Stimulated activated CD4-positive, alpha-beta T cell treated with anti-CD3 and anti-CD28 coated beads, Interleukin-4, amount 100 ng/mL, for 1 hour (primary cell): ENCODE measurements at regions not wholly inside any gene's neighbourhood (a gene's known extent, or its start where the extent isn't known, plus 50 kb on each side); places are given as distances from the start of the nearest gene placed in this dataset.
A peak's percentile ranks its signal among the peaks of the same experiment; 100 is the strongest.

Source experiments
- DNase-seq: peaks from one replicate; pipeline ENCODE4 v3.0.0-alpha.2; 2020

- DNase-seq, result no peak
Observed at GRCh38 chr2:158049129-158049855, 52.4 kb upstream of the UPP2 start.

DNA sequence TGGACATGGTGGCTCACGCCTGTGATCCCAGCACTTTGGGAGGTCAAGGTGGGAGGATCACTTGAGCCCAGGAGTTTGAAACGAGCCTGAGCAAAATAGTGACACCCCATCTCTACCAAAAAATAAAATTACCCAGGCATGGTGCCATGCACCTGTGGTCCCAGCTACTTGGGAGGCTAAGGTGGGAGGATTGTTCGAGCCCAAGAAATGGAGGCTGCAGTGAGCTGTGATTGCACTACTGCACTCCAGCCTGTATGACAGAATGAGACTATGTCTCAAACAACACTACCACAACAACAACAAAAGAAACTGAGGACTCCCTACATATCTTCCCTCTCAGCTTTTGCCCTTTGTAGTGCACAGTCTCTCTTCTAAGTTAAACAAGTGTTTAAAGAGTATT, 53.3 kb upstream of the UPP2 start:
- DNase-seq, result no peak

GRCh38 chr2:158047156-158047611, 54.5 kb upstream of the UPP2 start:
- DNase-seq, result no peak

- no peak for DNase-seq
Observed at GRCh38 chr2:158046121-158046880, 55.4 kb upstream of the UPP2 start.

- no peak for DNase-seq
Observed at GRCh38 chr2:158045362-158045761, 56.3 kb upstream of the UPP2 start.

DNA sequence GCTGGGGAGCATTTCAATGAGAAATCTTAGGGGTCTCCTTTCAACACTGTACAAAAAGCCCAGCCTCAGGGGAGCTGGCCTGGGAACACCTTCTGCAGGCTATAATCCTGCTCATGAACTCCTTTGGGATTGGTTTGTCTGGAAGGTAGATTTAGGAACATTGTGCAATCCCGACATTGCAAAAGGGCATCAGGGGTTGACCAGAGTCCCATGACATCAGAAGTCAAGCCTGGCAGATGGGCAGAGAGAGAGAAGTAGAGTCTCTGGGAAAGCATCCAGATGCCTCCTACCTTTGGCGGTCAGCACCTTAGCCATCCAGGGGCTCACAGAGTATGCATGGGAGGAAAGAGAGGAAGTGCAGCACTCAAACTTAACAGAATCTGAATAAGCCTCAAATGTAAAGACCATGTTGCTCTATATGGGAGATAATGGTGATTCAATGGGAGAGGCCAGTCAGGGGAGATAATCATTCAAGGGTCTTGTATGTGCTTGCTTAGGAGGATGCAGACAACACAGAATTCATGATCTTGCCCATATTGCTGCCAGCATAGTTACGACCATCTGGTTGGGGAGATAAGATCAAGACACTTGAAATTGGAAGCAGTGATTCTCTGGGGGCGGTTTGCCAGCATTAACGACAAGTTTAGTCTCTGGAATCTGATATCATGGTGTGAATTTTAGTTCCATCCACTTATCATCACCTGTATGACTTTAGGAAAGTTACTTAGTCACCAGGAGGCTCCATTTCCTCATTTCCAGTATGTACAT, 58.3 kb upstream of the UPP2 start:
- no peak for DNase-seq

DNA sequence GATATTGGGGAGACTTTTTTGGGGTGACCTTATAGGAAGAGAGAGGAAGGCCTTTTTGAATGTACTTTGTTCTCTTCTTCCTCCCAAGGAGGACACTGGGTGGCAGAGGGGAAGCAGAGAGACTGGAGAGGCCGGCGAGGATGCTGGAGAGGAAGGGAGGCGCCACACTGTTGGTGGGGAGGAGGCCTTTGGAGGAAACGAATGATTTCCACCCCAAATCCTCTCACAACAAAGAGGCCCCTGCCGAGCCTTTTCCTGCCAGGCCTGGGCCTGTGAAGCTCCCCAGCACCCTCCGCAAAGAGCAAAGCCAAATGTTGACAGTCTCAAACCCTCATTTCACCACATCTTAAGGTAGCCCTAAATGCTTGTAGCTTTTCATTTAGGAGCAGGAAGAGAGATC, 59.0 kb upstream of the UPP2 start:
- no peak for DNase-seq

DNA sequence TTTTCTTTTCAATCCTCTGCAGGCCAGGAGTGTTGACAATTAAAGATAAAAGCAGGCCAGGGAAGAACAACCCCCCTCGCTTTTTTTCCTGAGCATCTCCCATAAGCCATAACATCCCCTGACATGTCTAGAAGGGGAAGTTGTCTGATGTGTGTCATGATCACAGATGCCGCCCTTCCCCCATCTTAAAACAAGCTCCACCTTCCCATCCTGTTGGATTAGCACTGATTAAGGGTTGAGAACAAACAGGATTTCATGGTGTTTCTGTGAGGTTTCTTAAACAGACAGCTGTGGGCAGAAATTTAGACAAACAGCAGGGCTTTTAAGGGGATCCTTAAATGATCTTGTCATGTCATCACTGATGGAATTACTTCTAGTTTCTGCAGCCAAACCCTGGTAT, 59.4 kb upstream of the UPP2 start:
- DNase-seq, result no peak

DNA sequence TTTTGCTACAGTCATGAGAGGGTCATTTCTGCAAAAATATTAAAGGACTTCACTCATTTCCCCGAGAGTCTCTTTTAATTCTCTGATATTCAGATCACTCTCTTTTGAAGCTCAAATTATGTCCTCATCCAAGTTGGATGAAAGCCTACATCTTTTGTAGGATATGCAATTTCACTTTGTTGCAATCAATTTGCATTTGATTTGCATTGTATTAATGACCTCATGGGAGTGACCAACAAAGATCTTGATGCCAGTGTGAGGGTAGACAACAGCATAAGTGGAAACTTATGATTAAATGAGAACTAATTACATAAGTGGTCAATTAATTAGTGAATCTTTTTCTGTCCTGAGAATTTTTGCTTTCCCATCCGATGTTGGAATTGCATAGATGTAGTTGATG, 60.3 kb upstream of the UPP2 start:
- DNase-seq, result no peak

DNA sequence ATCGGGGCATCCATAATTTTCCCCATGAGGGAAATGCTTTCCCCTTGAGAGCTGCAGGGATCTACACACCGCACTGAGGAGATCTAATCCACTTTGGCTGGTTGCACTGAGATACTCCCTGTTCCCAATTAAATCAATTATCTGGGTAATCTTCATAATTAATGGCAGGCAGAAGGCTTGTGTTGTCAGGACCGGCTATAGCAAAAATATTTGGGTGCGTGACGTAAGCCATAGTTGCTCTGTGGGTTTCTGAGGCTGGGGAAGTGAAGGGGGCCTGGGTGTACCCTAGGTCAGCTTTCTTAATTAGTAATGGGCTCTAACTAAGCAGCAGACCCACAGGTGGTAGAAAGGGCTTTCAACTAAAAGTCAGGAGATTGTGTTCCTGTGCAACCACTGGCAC, 62.8 kb upstream of the UPP2 start:
- DNase-seq, result no peak

DNA sequence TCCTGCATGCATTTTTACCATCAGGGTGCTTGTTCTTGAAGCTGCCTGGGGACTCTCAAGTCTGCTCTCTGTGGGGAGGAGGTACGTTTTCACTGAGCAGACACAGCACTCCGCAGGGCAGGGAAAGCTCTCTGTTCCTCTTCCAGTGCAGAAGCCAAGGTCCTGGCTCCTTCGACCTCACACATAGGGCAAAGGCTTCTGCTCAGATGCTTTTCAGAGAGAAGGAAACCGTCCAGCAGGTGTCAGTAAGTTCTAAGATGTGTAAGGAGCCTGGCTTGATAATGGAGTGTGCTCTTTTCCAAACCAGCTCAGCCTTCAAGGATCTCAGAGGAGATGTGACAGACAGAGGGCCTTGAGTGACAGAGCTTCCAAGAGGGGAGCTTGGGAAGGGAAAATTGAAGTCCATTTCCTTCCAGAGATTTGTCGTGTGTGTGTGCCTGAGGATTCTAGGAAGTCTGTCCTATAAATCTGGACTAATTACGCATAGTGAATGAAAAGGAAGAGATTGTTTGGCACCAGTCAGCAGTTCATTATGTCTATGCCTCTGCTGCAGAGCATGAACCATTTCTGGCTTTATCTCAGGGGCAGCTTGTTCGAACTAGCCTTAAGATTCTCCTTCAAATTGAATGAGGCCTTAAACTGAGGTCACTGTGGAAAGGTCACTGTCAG, 67.3 kb upstream of the UPP2 start:
- DNase-seq, result no peak

DNA sequence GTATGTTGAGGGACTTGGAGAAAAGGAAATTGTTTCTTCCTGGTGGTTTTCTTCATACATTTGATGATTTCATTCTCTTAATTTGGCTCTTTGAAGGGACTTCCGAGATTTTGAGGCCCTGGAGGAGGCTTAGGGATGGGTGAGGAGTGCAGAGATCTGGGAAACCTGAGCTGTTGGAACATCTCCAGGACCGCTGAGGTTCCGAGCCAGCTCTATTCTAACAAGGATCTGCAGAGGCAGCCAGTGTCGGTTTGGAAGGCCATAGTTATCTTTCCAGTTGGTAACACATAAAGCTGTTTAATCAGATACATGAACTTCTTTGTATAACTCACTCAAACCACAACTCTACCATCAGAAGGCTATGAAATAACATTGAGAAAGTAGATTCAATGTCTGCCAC, 70.3 kb upstream of the UPP2 start:
- no peak for DNase-seq

- DNase-seq, result no peak
Observed at GRCh38 chr2:158025255-158025996, 76.2 kb upstream of the UPP2 start.

- DNase-seq, result peak; percentile 58
Observed at GRCh38 chr2:158024288-158024898, 77.3 kb upstream of the UPP2 start.

- no peak for DNase-seq
Observed at GRCh38 chr2:158022888-158023287, 78.8 kb upstream of the UPP2 start.

GRCh38 chr2:158021226-158021625, 80.5 kb upstream of the UPP2 start:
- DNase-seq, result no peak

- no peak for DNase-seq
Observed at GRCh38 chr2:158015428-158016076, 86.1 kb upstream of the UPP2 start.

- no peak for DNase-seq
Observed at GRCh38 chr2:158013891-158014290, 87.8 kb upstream of the UPP2 start.

DNA sequence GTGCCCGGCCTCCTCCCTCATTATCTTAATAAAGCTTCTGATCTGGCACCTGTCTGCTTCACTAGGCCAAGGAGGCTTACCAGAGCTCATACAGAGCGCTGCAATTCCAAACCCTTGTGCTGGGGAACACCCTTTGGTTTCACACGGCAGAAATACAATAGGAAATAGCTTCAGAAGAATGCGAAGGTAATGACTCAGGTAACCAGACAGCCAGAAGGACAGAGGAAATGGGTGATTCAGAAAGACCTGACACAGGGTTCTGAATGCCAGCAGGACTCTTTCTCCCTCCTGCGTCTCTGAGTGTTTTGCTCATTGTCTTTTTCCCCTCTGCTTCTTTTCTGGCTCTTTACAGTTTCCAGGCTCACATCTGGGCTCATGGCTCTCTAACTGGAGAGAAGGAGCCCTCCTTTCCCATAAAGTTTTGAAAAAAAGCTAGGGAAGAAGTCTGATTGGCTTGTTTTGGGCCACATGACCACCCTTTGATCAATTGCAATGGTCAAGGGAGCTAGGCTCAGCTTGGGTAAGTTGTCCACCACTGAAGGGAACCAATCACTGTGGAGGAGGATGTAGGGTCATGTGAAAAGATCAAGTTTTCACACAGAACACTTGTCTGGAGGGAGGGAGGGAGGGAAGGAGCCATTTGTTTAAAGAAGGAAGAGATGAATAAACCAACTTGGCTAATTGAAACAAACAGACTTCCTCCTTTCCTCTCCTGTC, 90.5 kb upstream of the UPP2 start:
- no peak for DNase-seq

GRCh38 chr2:158009399-158009798, 92.3 kb upstream of the UPP2 start:
- DNase-seq, result no peak
